Mesendoderm (in vitro differentiated cells): ENCODE measurements at regions not wholly inside any gene's neighbourhood (a gene's known extent, or its start where the extent isn't known, plus 50 kb on each side); places are given as distances from the start of the nearest gene placed in this dataset.

Experiments used
- DNase-seq: peaks from one replicate; pipeline ENCODE4 v3.0.0; 2013
- H2AK5ac ChIP-seq: 2 replicates; pipeline ENCODE4 v1.6.1; 2013; ENCODE audit warnings: low read length, inconsistent platforms
- H2BK120ac ChIP-seq: 2 replicates; pipeline ENCODE4 v1.6.1; 2013; ENCODE audit warnings: low read depth, mild to moderate bottlenecking, low read length, moderate library complexity, mixed read lengths
- H2BK15ac ChIP-seq: replicated peaks from 2 replicates; pipeline ENCODE4 v1.6.1; 2013; ENCODE audit warnings: low read depth, mild to moderate bottlenecking, moderate library complexity
- H2BK5ac ChIP-seq: 2 replicates; pipeline ENCODE4 v1.6.1; 2013; ENCODE audit warnings: low read length, inconsistent platforms
- H3K18ac ChIP-seq: 2 replicates; pipeline ENCODE4 v1.6.1; 2013; ENCODE audit warnings: mild to moderate bottlenecking, low read length, mixed read lengths
- H3K23ac ChIP-seq: one replicate; pipeline ENCODE4 v1.6.1; 2013; ENCODE audit warnings: low read length
- H3K27ac ChIP-seq: 2 replicates; pipeline ENCODE4 v1.5.1; 2013; ENCODE audit warnings: low read depth, mild to moderate bottlenecking, inconsistent platforms, low read length, moderate library complexity
- H3K27me3 ChIP-seq: 2 replicates; pipeline ENCODE4 v1.6.1; 2013; ENCODE audit warnings: low read length, control low read depth, mild to moderate bottlenecking, inconsistent platforms; ENCODE audit not compliant: insufficient read depth, poor library complexity
- H3K36me3 ChIP-seq: 2 replicates; pipeline ENCODE4 v1.6.1; 2013; ENCODE audit warnings: low read length, inconsistent platforms; ENCODE audit not compliant: control insufficient read depth, insufficient read depth
- H3K4ac ChIP-seq: one replicate; pipeline ENCODE4 v1.6.1; 2013; ENCODE audit warnings: low read depth, mild to moderate bottlenecking, low read length, moderate library complexity
- H3K4me1 ChIP-seq: 2 replicates; pipeline ENCODE4 v1.6.1; 2013; ENCODE audit warnings: low read depth, low read length, inconsistent platforms; ENCODE audit not compliant: control insufficient read depth
- H3K4me2 ChIP-seq: 2 replicates; pipeline ENCODE4 v1.6.1; 2013; ENCODE audit warnings: low read length
- H3K4me3 ChIP-seq: 2 replicates; pipeline ENCODE4 v1.5.1; 2013; ENCODE audit warnings: mild to moderate bottlenecking, low read length
- H3K56ac ChIP-seq: one replicate; pipeline ENCODE4 v1.6.1; 2013; ENCODE audit warnings: low read length
- H3K79me1 ChIP-seq: 2 replicates; pipeline ENCODE4 v1.6.1; 2013; ENCODE audit warnings: low read length, inconsistent platforms
- H3K79me2 ChIP-seq: 2 replicates; pipeline ENCODE4 v1.6.1; 2013; ENCODE audit warnings: mild to moderate bottlenecking, low read length; ENCODE audit not compliant: control insufficient read depth, insufficient read depth
- H3K9ac ChIP-seq: 2 replicates; pipeline ENCODE4 v1.6.1; 2013; ENCODE audit warnings: low read length, inconsistent platforms
- H4K5ac ChIP-seq: one replicate; pipeline ENCODE4 v1.6.1; 2013; ENCODE audit warnings: low read length
- H4K8ac ChIP-seq: one replicate; pipeline ENCODE4 v1.6.1; 2013; ENCODE audit warnings: low read depth, mild to moderate bottlenecking, control low read depth, low read length, moderate library complexity
- WGBS: extraction: QIAGEN DNeasy Blood & Tissue Kit; methylation state at CpG from one replicate; pipeline ENCODE4 v1.1.7; 2013; ENCODE audit warnings: low lambda C conversion rate, missing lambda C conversion rate; ENCODE audit not compliant: insufficient coverage; ENCODE audit errors: extremely low coverage; 5-methylcytosine and 5-hydroxymethylcytosine counted together

DNA sequence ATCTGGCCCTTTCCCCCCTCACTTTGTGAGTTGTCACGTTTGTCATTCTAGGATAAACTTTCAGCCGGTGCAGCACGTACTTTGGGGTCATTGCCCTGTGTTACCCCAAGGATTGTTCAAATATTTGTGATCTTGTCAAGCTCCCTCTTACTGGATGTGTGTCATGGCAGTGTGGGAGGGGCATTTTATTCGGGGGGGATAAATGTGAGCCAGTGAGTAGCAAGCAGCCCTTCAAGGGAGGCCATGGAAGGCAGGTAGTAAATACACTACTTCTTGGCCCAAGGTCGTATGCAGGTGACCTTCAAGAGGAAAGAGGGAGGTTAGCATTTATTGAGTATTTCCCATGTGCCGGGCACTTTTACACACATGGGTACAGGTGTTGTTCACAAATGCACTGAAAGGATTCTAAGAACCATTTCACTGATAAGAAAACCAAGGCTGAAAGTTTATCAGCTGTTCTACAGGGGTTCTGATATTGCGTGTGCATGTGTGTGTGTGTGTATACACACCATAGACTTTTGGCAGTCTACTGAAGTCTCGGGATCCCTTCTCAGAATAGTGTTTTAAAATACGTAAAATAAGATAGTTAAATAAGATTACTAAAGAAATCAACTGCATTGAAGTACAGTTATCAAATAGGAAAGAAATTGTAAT lies 410.3 kb upstream of the TBX3 start:
- H2BK5ac ChIP-seq = no peak overlapping the region
- no peak overlapping the region for H3K4me2 ChIP-seq
- no peak overlapping the region for H2BK120ac ChIP-seq
- H3K9ac ChIP-seq = no peak overlapping the region
- no peak overlapping the region for H3K4ac ChIP-seq
- no peak overlapping the region for H2BK15ac ChIP-seq
- no peaks in the 10 kb centered on the region for H3K79me2 ChIP-seq
- no peaks in the 10 kb centered on the region for H3K79me1 ChIP-seq
- H3K4me1 ChIP-seq = no peaks in the 10 kb centered on the region
- no peak overlapping the region for H3K18ac ChIP-seq
- no peaks in the 10 kb centered on the region for H3K27me3 ChIP-seq
- no CpG with 5 or more reads among the region's 9 CpGs for WGBS
- H3K27ac ChIP-seq = no peak overlapping the region
- no peak overlapping the region for H3K23ac ChIP-seq
- H3K4me3 ChIP-seq = no peak overlapping the region
- H3K56ac ChIP-seq = no peak overlapping the region
- H4K8ac ChIP-seq = no peak overlapping the region
- no peak for DNase-seq
- no peak overlapping the region for H2AK5ac ChIP-seq
- no peaks in the 10 kb centered on the region for H3K36me3 ChIP-seq
- no peak overlapping the region for H4K5ac ChIP-seq

GRCh38 chr12:115093261-115093660 lies 409.3 kb upstream of the TBX3 start:
- WGBS = no CpG with 5 or more reads among the region's 1 CpG
- no peaks in the 10 kb centered on the region for H3K4me1 ChIP-seq

DNA sequence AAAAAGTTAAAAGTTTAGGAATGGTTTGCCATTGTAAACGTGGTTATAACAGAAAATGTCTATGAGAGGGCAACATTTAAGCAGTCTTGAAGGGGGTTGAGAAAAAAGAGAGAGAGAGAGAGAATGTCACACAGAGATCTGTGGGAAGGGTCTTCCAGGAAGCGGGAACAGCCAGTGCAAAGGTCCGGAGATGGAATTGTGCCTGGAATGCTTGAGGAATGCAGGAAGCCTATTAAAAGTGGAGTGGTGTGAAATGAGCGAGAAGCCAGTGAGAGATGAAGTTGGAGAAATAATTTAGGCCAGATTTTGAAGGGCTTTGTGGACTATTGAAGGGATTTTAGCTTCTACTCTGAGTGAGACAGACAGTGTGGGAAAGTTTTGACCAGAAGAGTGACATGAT lies 406.8 kb upstream of the TBX3 start:
- Histone ChIP-seq H3K56ac (no peak overlapping the region), H3K27me3 (no peaks in the 10 kb centered on the region), H3K79me2 (no peaks in the 10 kb centered on the region), H4K8ac (no peak overlapping the region), H3K79me1 (no peaks in the 10 kb centered on the region), H4K5ac (no peak overlapping the region), H3K27ac (no peak overlapping the region), H3K4me1 (no peaks in the 10 kb centered on the region), H2AK5ac (no peak overlapping the region), H2BK15ac (no peak overlapping the region), H3K23ac (no peak overlapping the region), H3K36me3 (no peaks in the 10 kb centered on the region), H2BK120ac (no peak overlapping the region), H2BK5ac (no peak overlapping the region), H3K4me3 (no peak overlapping the region), H3K9ac (no peak overlapping the region), H3K4ac (no peak overlapping the region), H3K4me2 (no peak overlapping the region), H3K18ac (no peak overlapping the region)
- 100% methylated on average over 1 of the region's 4 CpGs for WGBS
- no peak for DNase-seq

More at GRCh38 chr12:115093261-115093660, 409.3 kb upstream of the TBX3 start:
- H3K56ac ChIP-seq = no peak overlapping the region
- no peak overlapping the region for H2BK5ac ChIP-seq
- H4K8ac ChIP-seq = no peak overlapping the region
- no peak overlapping the region for H3K4ac ChIP-seq
- H3K27ac ChIP-seq = no peak overlapping the region
- no peak for DNase-seq
- H3K9ac ChIP-seq = no peak overlapping the region
- H3K27me3 ChIP-seq = no peaks in the 10 kb centered on the region
- no peak overlapping the region for H3K4me2 ChIP-seq
- H3K4me3 ChIP-seq = no peak overlapping the region
- H3K23ac ChIP-seq = no peak overlapping the region
- no peak overlapping the region for H4K5ac ChIP-seq
- H2AK5ac ChIP-seq = no peak overlapping the region
- H2BK15ac ChIP-seq = no peak overlapping the region
- no peak overlapping the region for H3K18ac ChIP-seq
- no peaks in the 10 kb centered on the region for H3K79me1 ChIP-seq
- H3K79me2 ChIP-seq = no peaks in the 10 kb centered on the region
- no peaks in the 10 kb centered on the region for H3K36me3 ChIP-seq
- no peak overlapping the region for H2BK120ac ChIP-seq

DNA sequence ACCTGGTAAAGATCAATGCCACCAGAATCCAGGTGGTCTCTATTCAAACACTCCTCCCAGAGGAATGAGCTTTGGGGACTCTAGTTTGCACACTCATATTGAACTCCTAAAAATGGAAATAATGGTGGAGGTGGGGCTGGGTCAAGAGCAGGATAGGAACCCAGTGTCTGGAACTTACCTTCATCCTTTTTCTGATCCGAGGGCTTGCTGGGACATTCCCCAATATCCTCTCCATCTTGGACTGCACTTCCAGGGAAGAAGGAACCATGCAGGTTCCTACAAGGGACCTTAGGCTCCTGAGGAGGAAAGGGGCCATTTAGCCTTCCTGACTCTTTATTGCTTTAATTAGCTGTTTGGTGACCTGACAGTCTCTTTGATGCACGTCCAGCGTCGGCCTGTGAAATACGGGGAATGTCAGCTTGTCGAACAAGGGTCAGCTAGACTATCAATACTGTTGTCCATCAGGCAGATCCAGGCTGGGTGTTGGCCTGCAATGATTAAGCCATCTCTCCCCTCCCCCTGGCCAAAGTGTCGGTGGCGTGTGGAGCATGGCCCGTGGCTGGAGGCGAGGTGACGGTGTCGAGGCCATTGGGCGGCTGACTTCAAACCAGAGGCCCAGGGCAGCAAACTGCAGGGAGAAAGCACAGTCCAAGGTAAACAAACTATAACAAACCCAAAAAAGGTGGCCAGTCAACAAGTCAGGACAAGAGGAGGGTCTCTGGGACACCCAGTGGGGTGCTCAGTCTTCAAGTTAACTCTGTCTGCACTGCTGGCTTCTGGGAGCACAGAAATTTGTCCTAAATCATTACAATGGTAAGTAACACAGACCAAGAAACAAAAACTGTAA lies 405.2 kb upstream of the TBX3 start:
- Histone ChIP-seq H3K79me2 (no peaks in the 10 kb centered on the region), H4K8ac (no peak overlapping the region)
- DNase-seq = no peak

GRCh38 chr12:115088328-115088994 lies 404.5 kb upstream of the TBX3 start:
- no peak overlapping the region for H2BK120ac ChIP-seq
- WGBS = no CpG with 5 or more reads among the region's 3 CpGs
- H3K18ac ChIP-seq = no peak overlapping the region
- H3K36me3 ChIP-seq = no peaks in the 10 kb centered on the region
- H3K9ac ChIP-seq = no peak overlapping the region
- no peak overlapping the region for H2AK5ac ChIP-seq
- no peak for DNase-seq
- no peak overlapping the region for H3K4me3 ChIP-seq
- H3K4ac ChIP-seq = no peak overlapping the region
- H3K56ac ChIP-seq = no peak overlapping the region
- H3K79me1 ChIP-seq = no peaks in the 10 kb centered on the region
- no peak overlapping the region for H3K27ac ChIP-seq
- no peak overlapping the region for H3K4me2 ChIP-seq
- H3K23ac ChIP-seq = no peak overlapping the region
- H4K5ac ChIP-seq = no peak overlapping the region
- H3K27me3 ChIP-seq = no peaks in the 10 kb centered on the region
- H2BK5ac ChIP-seq = no peak overlapping the region
- no peaks in the 10 kb centered on the region for H3K79me2 ChIP-seq
- no peak overlapping the region for H2BK15ac ChIP-seq
- no peak overlapping the region for H4K8ac ChIP-seq
- no peaks in the 10 kb centered on the region for H3K4me1 ChIP-seq

More for the DNA sequence above, 405.2 kb upstream of the TBX3 start:
- Histone ChIP-seq H3K23ac (no peak overlapping the region), H3K36me3 (no peaks in the 10 kb centered on the region), H3K4me2 (no peak overlapping the region), H4K5ac (no peak overlapping the region), H2AK5ac (no peak overlapping the region), H2BK120ac (no peak overlapping the region), H3K18ac (no peak overlapping the region), H3K79me1 (no peaks in the 10 kb centered on the region), H3K27me3 (no peaks in the 10 kb centered on the region), H3K4me3 (no peak overlapping the region), H3K9ac (no peak overlapping the region), H2BK5ac (no peak overlapping the region), H3K4ac (no peak overlapping the region), H2BK15ac (no peak overlapping the region), H3K56ac (no peak overlapping the region), H3K27ac (no peak overlapping the region), H3K4me1 (no peaks in the 10 kb centered on the region)
- no CpG with 5 or more reads among the region's 13 CpGs for WGBS
